ENCODE measurements at regions not wholly inside any gene's neighbourhood (a gene's known extent, or its start where the extent isn't known, plus 50 kb on each side); places are given as distances from the start of the nearest gene placed in this dataset.

GRCh38 chr9:90288275-90288639 is 354.4 kb downstream of the DIRAS2 start:
- peak overlapping the region; percentile 43 for H3K4me2 ChIP-seq (ENCODE audit: low read depth, low read length)
- peak overlapping the region; percentile 57 for H3K9ac ChIP-seq (ENCODE audit: low read length)
- no peaks in the 10 kb centered on the region for H3K27me3 ChIP-seq (replicated peaks; ENCODE audit: insufficient read depth, low read length)
- peaks cover 8% of the 10 kb centered on the region for H3F3A ChIP-seq (ENCODE audit: insufficient read depth, low read length)
- no peaks in the 10 kb centered on the region for H3K9me2 ChIP-seq (replicated peaks; ENCODE audit: insufficient read depth, low read length)
- no peaks in the 10 kb centered on the region for H3K36me3 ChIP-seq (replicated peaks; ENCODE audit: insufficient read depth, low read length)
- DNase-seq: no peak
- H3K4me1 ChIP-seq (ENCODE audit: low read length): peaks cover 16% of the 10 kb centered on the region
- no peaks in the 10 kb centered on the region for H3K79me2 ChIP-seq (ENCODE audit: low read length)
- H4K20me1 ChIP-seq (ENCODE audit: insufficient read depth, low read length): no peaks in the 10 kb centered on the region
- no peak for TF ChIP-seq EZH2 (optimal IDR thresholded peaks at IDR 0.05; ENCODE audit: low read depth, low read length)
- TF ChIP-seq CTCF (IDR thresholded peaks at IDR 0.05; ENCODE audit: low read length): no peak
- peak overlapping the region; percentile 60 for H2AFZ ChIP-seq (ENCODE audit: low read length)
- H3K9me3 ChIP-seq (replicated peaks; ENCODE audit: insufficient read depth, low read length): no peaks in the 10 kb centered on the region
- no peak overlapping the region for H3K4me3 ChIP-seq (ENCODE audit: low read length)
- H3K27ac ChIP-seq (ENCODE audit: low read length): peak overlapping the region; percentile 83

- Histone ChIP-seq H3K4me2 (ENCODE audit: low read depth, low read length) (no peak overlapping the region), H3K9me3 (replicated peaks; ENCODE audit: insufficient read depth, low read length) (no peaks in the 10 kb centered on the region), H3K9me2 (replicated peaks; ENCODE audit: insufficient read depth, low read length) (no peaks in the 10 kb centered on the region), H3K27ac (ENCODE audit: low read length) (no peak overlapping the region), H3K79me2 (ENCODE audit: low read length) (no peaks in the 10 kb centered on the region), H2AFZ (ENCODE audit: low read length) (no peak overlapping the region), H4K20me1 (ENCODE audit: insufficient read depth, low read length) (no peaks in the 10 kb centered on the region), H3K9ac (ENCODE audit: low read length) (no peak overlapping the region), H3F3A (ENCODE audit: insufficient read depth, low read length) (peaks cover 8% of the 10 kb centered on the region), H3K27me3 (replicated peaks; ENCODE audit: insufficient read depth, low read length) (no peaks in the 10 kb centered on the region), H3K4me3 (ENCODE audit: low read length) (no peak overlapping the region), H3K36me3 (replicated peaks; ENCODE audit: insufficient read depth, low read length) (no peaks in the 10 kb centered on the region), H3K4me1 (ENCODE audit: low read length) (peaks cover 16% of the 10 kb centered on the region)
- TF ChIP-seq EZH2 (optimal IDR thresholded peaks at IDR 0.05; ENCODE audit: low read depth, low read length) (no peak), EZH2phosphoT487 (IDR thresholded peaks at IDR 0.05; ENCODE audit: low read length) (no peak), CTCF (IDR thresholded peaks at IDR 0.05; ENCODE audit: low read length) (no peak)
- DNase-seq: no peak
These were observed 351.7 kb downstream of the DIRAS2 start for GRCh38 chr9:90290716-90291485.

- Histone ChIP-seq H3K4me2 (ENCODE audit: low read depth, low read length) (no peak overlapping the region), H4K20me1 (ENCODE audit: insufficient read depth, low read length) (no peaks in the 10 kb centered on the region), H3K79me2 (ENCODE audit: low read length) (no peaks in the 10 kb centered on the region), H3K27ac (ENCODE audit: low read length) (no peak overlapping the region), H3K4me1 (ENCODE audit: low read length) (no peaks in the 10 kb centered on the region), H3K9me3 (replicated peaks; ENCODE audit: insufficient read depth, low read length) (no peaks in the 10 kb centered on the region), H3K4me3 (ENCODE audit: low read length) (no peak overlapping the region), H3K9me2 (replicated peaks; ENCODE audit: insufficient read depth, low read length) (no peaks in the 10 kb centered on the region), H3F3A (ENCODE audit: insufficient read depth, low read length) (no peaks in the 10 kb centered on the region), H2AFZ (ENCODE audit: low read length) (no peak overlapping the region), H3K36me3 (replicated peaks; ENCODE audit: insufficient read depth, low read length) (no peaks in the 10 kb centered on the region), H3K27me3 (replicated peaks; ENCODE audit: insufficient read depth, low read length) (no peaks in the 10 kb centered on the region), H3K9ac (ENCODE audit: low read length) (no peak overlapping the region)
- TF ChIP-seq EZH2 (optimal IDR thresholded peaks at IDR 0.05; ENCODE audit: low read depth, low read length): no peak
- no peak for TF ChIP-seq CTCF (IDR thresholded peaks at IDR 0.05; ENCODE audit: low read length)
- TF ChIP-seq EZH2phosphoT487 (IDR thresholded peaks at IDR 0.05; ENCODE audit: low read length): no peak
- DNase-seq: no peak
These were observed 346.1 kb downstream of the DIRAS2 start for GRCh38 chr9:90296539-90296938.
